ENCODE measurements at regions not wholly inside any gene's neighbourhood (a gene's known extent, or its start where the extent isn't known, plus 50 kb on each side); places are given as distances from the start of the nearest gene placed in this dataset.

GRCh38 chr5:53219610-53220009 is 110.1 kb upstream of the MOCS2 start:
- TF ChIP-seq POLR2A (IDR thresholded peaks at IDR 0.05), result no peak
- TF ChIP-seq, protein P1, sequence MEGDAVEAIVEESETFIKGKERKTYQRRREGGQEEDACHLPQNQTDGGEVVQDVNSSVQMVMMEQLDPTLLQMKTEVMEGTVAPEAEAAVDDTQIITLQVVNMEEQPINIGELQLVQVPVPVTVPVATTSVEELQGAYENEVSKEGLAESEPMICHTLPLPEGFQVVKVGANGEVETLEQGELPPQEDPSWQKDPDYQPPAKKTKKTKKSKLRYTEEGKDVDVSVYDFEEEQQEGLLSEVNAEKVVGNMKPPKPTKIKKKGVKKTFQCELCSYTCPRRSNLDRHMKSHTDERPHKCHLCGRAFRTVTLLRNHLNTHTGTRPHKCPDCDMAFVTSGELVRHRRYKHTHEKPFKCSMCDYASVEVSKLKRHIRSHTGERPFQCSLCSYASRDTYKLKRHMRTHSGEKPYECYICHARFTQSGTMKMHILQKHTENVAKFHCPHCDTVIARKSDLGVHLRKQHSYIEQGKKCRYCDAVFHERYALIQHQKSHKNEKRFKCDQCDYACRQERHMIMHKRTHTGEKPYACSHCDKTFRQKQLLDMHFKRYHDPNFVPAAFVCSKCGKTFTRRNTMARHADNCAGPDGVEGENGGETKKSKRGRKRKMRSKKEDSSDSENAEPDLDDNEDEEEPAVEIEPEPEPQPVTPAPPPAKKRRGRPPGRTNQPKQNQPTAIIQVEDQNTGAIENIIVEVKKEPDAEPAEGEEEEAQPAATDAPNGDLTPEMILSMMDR (IDR thresholded peaks at IDR 0.05), result no peak

Data from Peyer's patch (tissue), 4 donors.